A549 (cell line): ENCODE measurements at regions not wholly inside any gene's neighbourhood (a gene's known extent, or its start where the extent isn't known, plus 50 kb on each side); places are given as distances from the start of the nearest gene placed in this dataset.

Experiments used
- CBX8 ChIP-seq: fragments of 200-600 bp; sonication (generic); IDR thresholded peaks from 2 replicates; pipeline ENCODE4 v1.6.1; 2016
- CHD4 ChIP-seq: fragments of 200-600 bp; sonication (generic); IDR thresholded peaks from 2 replicates; pipeline ENCODE4 v1.6.1; 2016; ENCODE audit warnings: antibody characterized with exemption, mild to moderate bottlenecking, borderline replicate concordance
- CTCF ChIP-seq: fragments of >200 bp; sonication (Bioruptor Twin); formaldehyde crosslinking; IDR thresholded peaks from 3 replicates; pipeline ENCODE4 v1.5.1; 2016
- EP300 ChIP-seq, 2 experiments: fragments of >200 bp; sonication (Bioruptor Twin); formaldehyde crosslinking; IDR thresholded peaks; 2 replicates in 1 of 2; 3 replicates in 1 of 2; pipeline ENCODE4 v1.6.1; 2016 to 2017
- JUN ChIP-seq, 2 experiments: fragments of >200 bp; sonication (Bioruptor Twin); formaldehyde crosslinking; IDR thresholded peaks; 2 replicates in 1 of 2; 3 replicates in 1 of 2; pipeline ENCODE4 v1.6.1; 2016 to 2017
- KDM1A ChIP-seq: fragments of 200-600 bp; sonication (generic); IDR thresholded peaks from 2 replicates; pipeline ENCODE4 v1.6.1; 2016; ENCODE audit warnings: low read depth, mild to moderate bottlenecking
- NPAS2 ChIP-seq: fragments of 250-450 bp; sonication (Bioruptor Pico); IDR thresholded peaks from 2 replicates; pipeline ENCODE4 v1.8.0; 2022; ENCODE audit warnings: mild to moderate bottlenecking, moderate library complexity, borderline replicate concordance
- PHF8 ChIP-seq: fragments of 200-600 bp; sonication (generic); IDR thresholded peaks from 2 replicates; pipeline ENCODE4 v1.6.1; 2016; ENCODE audit warnings: low read depth, mild to moderate bottlenecking, antibody characterized with exemption, moderate library complexity, borderline replicate concordance
- POLR2A ChIP-seq: IDR thresholded peaks from 2 replicates; pipeline ENCODE4 v1.6.1; 2012; ENCODE audit warnings: mild to moderate bottlenecking, low read length
- REST ChIP-seq: fragments of 200-600 bp; sonication (generic); IDR thresholded peaks from 2 replicates; pipeline ENCODE4 v1.6.1; 2016; ENCODE audit warnings: antibody characterized with exemption, mild to moderate bottlenecking, moderate library complexity

- no peak for TF ChIP-seq EP300 (IDR thresholded peaks at IDR 0.05)
- no peak for TF ChIP-seq KDM1A
- TF ChIP-seq POLR2A: no peak
- no peak for TF ChIP-seq CTCF
- TF ChIP-seq CHD4: no peak
- TF ChIP-seq NPAS2 (CRISPR knock-in tag): no peak
- TF ChIP-seq REST: no peak
- no peak for TF ChIP-seq JUN (IDR thresholded peaks at IDR 0.05)
- TF ChIP-seq CBX8: no peak
- TF ChIP-seq PHF8: no peak
These were observed 254.9 kb upstream of the HS6ST1 start for GRCh38 chr2:128573531-128573930.
